RWPE2 (cell line): ENCODE measurements at regions not wholly inside any gene's neighbourhood (a gene's known extent, or its start where the extent isn't known, plus 50 kb on each side); places are given as distances from the start of the nearest gene placed in this dataset.

ENCODE experiments used
- ATAC-seq: fragments of 200-7000 bp; cut with Tn5 transposase; 3 replicates; pipeline ENCODE4 v1.9.1; 2021; ENCODE audit warnings: low read depth
- DNase-seq: peaks from one replicate; pipeline ENCODE4 v3.0.0-alpha.2; 2020; ENCODE audit warnings: low spot score
- H3K27ac ChIP-seq: fragments of 450-650 bp; 2 replicates; pipeline ENCODE4 v1.5.1; 2017; ENCODE audit warnings: mild to moderate bottlenecking; ENCODE audit not compliant: poor library complexity, severe bottlenecking
- H3K27me3 ChIP-seq: fragments of 250-450 bp; sonication (Bioruptor Pico); 2 replicates; pipeline ENCODE4 v1.5.1; 2021; ENCODE audit warnings: mild to moderate bottlenecking, moderate library complexity; ENCODE audit not compliant: insufficient read depth, poor library complexity, severe bottlenecking
- H3K36me3 ChIP-seq: fragments of 250-450 bp; sonication (Bioruptor Pico); 2 replicates; pipeline ENCODE4 v1.5.1; 2020; ENCODE audit warnings: low read depth, mild to moderate bottlenecking, moderate library complexity
- H3K4me1 ChIP-seq: fragments of 250-450 bp; sonication (Bioruptor Pico); 2 replicates; pipeline ENCODE4 v1.5.1; 2021; ENCODE audit warnings: mild to moderate bottlenecking, moderate library complexity; ENCODE audit not compliant: insufficient read depth, poor library complexity, severe bottlenecking
- H3K4me3 ChIP-seq: fragments of 250-450 bp; sonication (Bioruptor Pico); 2 replicates; pipeline ENCODE4 v1.5.1; 2021; ENCODE audit warnings: mild to moderate bottlenecking, moderate library complexity; ENCODE audit not compliant: severe bottlenecking
- H3K9me3 ChIP-seq: fragments of 250-450 bp; sonication (Bioruptor Pico); 2 replicates; pipeline ENCODE4 v1.5.1; 2021; ENCODE audit warnings: mild to moderate bottlenecking, moderate library complexity; ENCODE audit not compliant: severe bottlenecking
- TF ChIP-seq, protein P1 (sequence below): fragments of 450-650 bp; IDR thresholded peaks from one replicate; pipeline ENCODE4 v1.5.1; 2017; ENCODE audit warnings: mild to moderate bottlenecking, moderate library complexity; ENCODE audit not compliant: poor library complexity, severe bottlenecking

DNA sequence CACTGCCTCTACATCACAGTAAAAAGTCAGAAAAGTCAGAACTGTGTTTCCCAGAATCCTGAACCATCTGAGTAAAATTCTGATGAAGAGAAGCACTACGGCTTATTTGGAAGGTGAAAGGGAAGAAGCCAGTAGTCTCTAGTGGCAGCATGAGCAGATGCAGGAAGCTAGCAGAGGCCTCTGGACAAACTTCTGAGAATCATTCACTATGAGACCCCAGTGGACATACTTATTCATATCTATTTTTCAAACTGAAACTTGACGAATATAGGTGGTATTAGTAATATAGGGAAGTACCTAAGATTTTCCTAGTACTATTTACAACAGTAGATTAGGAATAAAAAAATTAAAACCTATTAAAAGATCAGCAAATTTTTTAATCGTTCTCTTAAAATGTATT lies 272.8 kb upstream of the TTC14 start:
- TF ChIP-seq, protein P1, sequence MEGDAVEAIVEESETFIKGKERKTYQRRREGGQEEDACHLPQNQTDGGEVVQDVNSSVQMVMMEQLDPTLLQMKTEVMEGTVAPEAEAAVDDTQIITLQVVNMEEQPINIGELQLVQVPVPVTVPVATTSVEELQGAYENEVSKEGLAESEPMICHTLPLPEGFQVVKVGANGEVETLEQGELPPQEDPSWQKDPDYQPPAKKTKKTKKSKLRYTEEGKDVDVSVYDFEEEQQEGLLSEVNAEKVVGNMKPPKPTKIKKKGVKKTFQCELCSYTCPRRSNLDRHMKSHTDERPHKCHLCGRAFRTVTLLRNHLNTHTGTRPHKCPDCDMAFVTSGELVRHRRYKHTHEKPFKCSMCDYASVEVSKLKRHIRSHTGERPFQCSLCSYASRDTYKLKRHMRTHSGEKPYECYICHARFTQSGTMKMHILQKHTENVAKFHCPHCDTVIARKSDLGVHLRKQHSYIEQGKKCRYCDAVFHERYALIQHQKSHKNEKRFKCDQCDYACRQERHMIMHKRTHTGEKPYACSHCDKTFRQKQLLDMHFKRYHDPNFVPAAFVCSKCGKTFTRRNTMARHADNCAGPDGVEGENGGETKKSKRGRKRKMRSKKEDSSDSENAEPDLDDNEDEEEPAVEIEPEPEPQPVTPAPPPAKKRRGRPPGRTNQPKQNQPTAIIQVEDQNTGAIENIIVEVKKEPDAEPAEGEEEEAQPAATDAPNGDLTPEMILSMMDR: no peak
- ATAC-seq (no peak), DNase-seq (no peak)
- no peak overlapping the region for H3K4me3 ChIP-seq
- no peaks in the 10 kb centered on the region for H3K4me1 ChIP-seq
- H3K9me3 ChIP-seq: no peaks in the 10 kb centered on the region
- no peaks in the 10 kb centered on the region for H3K27me3 ChIP-seq
- H3K27ac ChIP-seq: no peak overlapping the region
- no peaks in the 10 kb centered on the region for H3K36me3 ChIP-seq

DNA sequence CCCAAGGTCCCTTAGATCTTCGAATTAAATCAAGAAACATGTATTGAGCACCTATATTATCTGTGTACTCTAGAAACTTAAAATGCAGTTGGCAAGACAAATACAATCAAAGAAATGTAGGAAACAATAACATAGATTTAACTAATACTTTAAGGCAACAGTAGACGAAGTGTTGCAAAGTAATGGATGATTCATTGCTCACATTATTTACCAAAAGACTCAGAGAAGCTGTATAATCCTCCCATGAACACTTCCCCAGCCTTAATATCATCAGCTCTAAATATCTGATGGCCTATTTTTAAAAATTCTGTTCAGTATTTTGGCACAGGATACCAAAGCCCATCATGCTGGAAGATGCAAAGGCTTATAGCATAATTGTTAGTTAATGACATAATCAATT lies 272.1 kb upstream of the TTC14 start:
- Histone ChIP-seq H3K36me3 (no peaks in the 10 kb centered on the region), H3K4me3 (no peak overlapping the region), H3K4me1 (no peaks in the 10 kb centered on the region), H3K27ac (no peak overlapping the region), H3K9me3 (no peaks in the 10 kb centered on the region), H3K27me3 (no peaks in the 10 kb centered on the region)
- TF ChIP-seq, protein P1: no peak
- DNase-seq: no peak
- 0 out of 3 replicates have a peak, but pooled peaks have one; percentile 33 for ATAC-seq

DNA sequence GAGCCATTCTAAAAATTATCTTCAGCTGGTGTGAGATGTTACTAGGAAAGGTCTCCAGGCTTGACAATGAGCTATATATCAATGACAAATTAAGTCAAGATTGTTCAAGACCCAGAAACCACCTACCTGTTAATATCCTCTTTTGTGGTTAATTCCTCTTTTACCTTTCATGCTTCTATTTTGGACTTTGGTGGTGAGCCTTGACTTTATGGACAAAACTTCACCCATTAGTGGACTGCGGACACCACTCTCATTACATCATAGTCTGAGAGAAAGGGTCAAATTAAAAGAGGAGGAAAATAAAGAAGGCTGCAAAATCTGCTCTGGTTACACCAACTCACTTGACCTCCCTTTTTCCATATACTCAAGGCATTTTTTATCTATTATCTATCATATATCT lies 271.5 kb upstream of the TTC14 start:
- TF ChIP-seq, protein P1: no peak
- H3K27me3 ChIP-seq: no peaks in the 10 kb centered on the region
- no peaks in the 10 kb centered on the region for H3K9me3 ChIP-seq
- DNase-seq (no peak), ATAC-seq (no peak)
- H3K4me3 ChIP-seq: no peak overlapping the region
- no peak overlapping the region for H3K27ac ChIP-seq
- no peaks in the 10 kb centered on the region for H3K4me1 ChIP-seq
- H3K36me3 ChIP-seq: no peaks in the 10 kb centered on the region

DNA sequence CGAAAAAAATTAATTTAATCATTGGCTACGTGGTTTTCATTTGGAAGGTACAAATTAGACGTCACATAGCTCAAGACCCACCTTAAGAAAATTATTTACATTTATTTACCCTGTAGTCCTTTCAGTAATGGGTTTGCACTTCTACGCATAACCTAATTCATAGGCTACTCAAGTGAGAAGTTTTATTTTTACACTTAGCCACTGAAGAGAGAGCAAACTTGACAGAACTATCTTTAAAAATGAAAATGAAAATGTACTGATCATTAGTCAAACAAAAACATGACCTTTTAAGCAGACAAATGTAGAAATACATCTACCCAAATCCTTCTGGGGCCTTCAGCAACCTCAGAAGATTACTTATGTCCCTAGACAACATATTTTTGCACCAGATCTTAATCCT lies 269.4 kb upstream of the TTC14 start:
- ATAC-seq (no peak), DNase-seq (no peak)
- H3K4me3 ChIP-seq: no peak overlapping the region

DNA sequence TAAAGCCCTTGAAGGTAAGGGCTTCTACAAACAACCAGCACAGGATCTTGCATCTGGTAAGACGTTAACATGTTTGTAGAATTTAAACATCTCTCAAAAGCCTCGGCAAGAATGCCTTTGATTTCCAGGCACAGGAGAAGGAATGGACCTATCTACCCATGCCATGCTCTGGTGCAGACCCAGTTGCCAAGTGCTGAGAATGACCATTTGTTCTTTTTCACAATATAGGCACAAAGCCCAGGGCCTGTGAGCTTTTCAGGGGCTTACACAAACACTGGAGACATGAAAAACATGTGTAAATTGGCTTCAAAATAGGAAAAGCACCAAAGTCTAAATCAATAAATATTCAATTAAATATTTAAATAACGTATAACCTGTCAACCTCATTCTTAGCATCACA lies 266.9 kb upstream of the TTC14 start:
- H3K9me3 ChIP-seq: no peaks in the 10 kb centered on the region
- H3K27ac ChIP-seq: no peak overlapping the region
- ATAC-seq (no peak), DNase-seq (no peak)
- H3K27me3 ChIP-seq: no peaks in the 10 kb centered on the region
- H3K36me3 ChIP-seq: no peaks in the 10 kb centered on the region
- H3K4me1 ChIP-seq: no peaks in the 10 kb centered on the region
- no peak overlapping the region for H3K4me3 ChIP-seq
- TF ChIP-seq, protein P1: no peak

More for the DNA sequence above, 269.4 kb upstream of the TTC14 start:
- no peaks in the 10 kb centered on the region for H3K36me3 ChIP-seq
- H3K27ac ChIP-seq: no peak overlapping the region
- TF ChIP-seq, protein P1: no peak
- no peaks in the 10 kb centered on the region for H3K27me3 ChIP-seq
- H3K9me3 ChIP-seq: no peaks in the 10 kb centered on the region
- no peaks in the 10 kb centered on the region for H3K4me1 ChIP-seq
